ENCODE measurements at regions not wholly inside any gene's neighbourhood (a gene's known extent, or its start where the extent isn't known, plus 50 kb on each side); places are given as distances from the start of the nearest gene placed in this dataset.

DNA sequence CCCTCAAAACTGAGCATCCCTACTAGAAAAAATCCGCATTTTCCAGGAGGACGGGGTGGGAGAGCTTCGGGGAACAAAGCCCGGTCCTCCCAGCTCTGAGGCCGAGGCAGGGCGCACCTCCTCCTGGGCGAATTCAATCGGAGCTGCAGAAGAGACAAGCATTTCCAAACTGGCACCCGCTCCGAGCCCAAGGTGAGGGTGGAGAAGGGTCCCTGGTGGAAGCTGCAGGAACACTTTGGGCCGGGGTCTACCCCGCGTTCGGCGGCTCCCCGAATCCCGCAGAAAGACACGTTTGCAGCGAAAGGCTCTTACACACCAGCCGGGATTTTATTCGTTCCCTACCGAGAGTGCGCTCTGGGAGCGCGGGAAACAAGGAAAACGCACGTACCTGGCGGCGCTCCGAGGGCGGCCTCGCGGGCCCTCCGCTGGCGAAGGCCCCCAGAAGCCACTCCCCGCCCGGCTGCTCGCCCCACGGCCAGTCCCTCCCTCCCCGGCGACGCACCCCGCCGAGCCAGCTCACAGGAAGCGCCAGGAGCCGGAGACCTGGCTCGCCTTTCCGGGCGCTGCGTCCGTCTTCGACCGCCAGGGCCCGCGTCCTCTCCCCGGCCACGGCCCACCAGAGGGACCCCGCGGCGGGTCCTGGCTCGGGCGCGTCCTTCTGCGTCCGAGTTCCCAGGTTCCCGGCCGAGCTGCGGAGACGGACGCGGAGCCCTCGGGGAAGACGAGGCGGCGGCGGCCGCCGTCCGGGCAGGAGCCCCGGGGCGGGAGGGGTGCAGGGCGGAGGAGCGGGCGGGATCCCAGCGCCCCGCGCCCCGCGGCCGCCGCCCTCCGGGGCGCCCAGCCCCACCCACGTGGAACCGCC is 49.8 kb upstream of the BAHCC1 start:
- peak overlapping the region; percentile 95 for H3K4me3 ChIP-seq (ENCODE audit: low read depth, low read length)
- H3K27me3 ChIP-seq (ENCODE audit: control insufficient read depth, insufficient read depth, low read length): no peaks in the 10 kb centered on the region
- TF ChIP-seq, protein P1, sequence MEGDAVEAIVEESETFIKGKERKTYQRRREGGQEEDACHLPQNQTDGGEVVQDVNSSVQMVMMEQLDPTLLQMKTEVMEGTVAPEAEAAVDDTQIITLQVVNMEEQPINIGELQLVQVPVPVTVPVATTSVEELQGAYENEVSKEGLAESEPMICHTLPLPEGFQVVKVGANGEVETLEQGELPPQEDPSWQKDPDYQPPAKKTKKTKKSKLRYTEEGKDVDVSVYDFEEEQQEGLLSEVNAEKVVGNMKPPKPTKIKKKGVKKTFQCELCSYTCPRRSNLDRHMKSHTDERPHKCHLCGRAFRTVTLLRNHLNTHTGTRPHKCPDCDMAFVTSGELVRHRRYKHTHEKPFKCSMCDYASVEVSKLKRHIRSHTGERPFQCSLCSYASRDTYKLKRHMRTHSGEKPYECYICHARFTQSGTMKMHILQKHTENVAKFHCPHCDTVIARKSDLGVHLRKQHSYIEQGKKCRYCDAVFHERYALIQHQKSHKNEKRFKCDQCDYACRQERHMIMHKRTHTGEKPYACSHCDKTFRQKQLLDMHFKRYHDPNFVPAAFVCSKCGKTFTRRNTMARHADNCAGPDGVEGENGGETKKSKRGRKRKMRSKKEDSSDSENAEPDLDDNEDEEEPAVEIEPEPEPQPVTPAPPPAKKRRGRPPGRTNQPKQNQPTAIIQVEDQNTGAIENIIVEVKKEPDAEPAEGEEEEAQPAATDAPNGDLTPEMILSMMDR (IDR thresholded peaks at IDR 0.05): peak; percentile 37
- peaks cover 6% of the 10 kb centered on the region for H3K79me2 ChIP-seq
- H3K9me3 ChIP-seq (ENCODE audit: control insufficient read depth, low read length): no peaks in the 10 kb centered on the region
- H3K9ac ChIP-seq: peak overlapping the region; percentile 87
- H2AFZ ChIP-seq: peak overlapping the region; percentile 90
- peak overlapping the region; percentile 95 for H3K27ac ChIP-seq
- H3K36me3 ChIP-seq (ENCODE audit: control insufficient read depth, insufficient read depth, low read length): no peaks in the 10 kb centered on the region
- H3K4me1 ChIP-seq: peaks cover 5% of the 10 kb centered on the region
- peak overlapping the region; percentile 100 for H3K4me2 ChIP-seq (ENCODE audit: low read length)
